ES-I3 (cell line): ENCODE measurements at regions not wholly inside any gene's neighbourhood (a gene's known extent, or its start where the extent isn't known, plus 50 kb on each side); places are given as distances from the start of the nearest gene placed in this dataset.

Experiments
- H3K36me3 ChIP-seq: 2 replicates; pipeline ENCODE4 v1.6.1; 2013; ENCODE audit warnings: mild to moderate bottlenecking, low read length, control low read depth, moderate library complexity; ENCODE audit not compliant: insufficient read depth
- H3K4me1 ChIP-seq: 2 replicates; pipeline ENCODE4 v1.6.1; 2013; ENCODE audit warnings: mild to moderate bottlenecking, control low read depth, low read length; ENCODE audit not compliant: insufficient read depth
- H3K9ac ChIP-seq: 2 replicates; pipeline ENCODE4 v1.6.1; 2013; ENCODE audit warnings: low read depth, mild to moderate bottlenecking, low read length, moderate library complexity
- H3K9me3 ChIP-seq: 2 replicates; pipeline ENCODE4 v1.6.1; 2013; ENCODE audit warnings: mild to moderate bottlenecking, low read length, moderate library complexity; ENCODE audit not compliant: control insufficient read depth, insufficient read depth

DNA sequence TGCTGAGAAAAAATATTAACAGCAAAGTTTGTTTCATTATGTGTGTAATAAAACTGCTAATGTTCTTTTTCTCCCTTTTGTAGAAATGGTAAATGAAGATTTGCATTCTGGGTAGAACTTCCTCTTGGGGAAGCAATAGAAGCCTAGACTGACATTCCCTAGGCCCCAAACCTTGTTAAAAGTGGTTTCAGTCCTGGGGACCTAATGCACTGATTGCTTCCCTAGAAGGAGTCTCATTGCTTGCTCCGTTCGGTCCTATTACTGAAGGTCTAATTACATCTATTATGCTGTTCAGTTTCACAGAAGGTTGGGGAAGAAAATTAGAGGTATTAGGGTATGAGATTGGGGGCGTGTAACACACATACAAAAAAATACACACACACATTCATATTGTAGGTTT is 893.8 kb downstream of the TLE4 start:
- H3K36me3 ChIP-seq: no peaks in the 10 kb centered on the region
- no peaks in the 10 kb centered on the region for H3K4me1 ChIP-seq
- no peak overlapping the region for H3K9ac ChIP-seq
- no peaks in the 10 kb centered on the region for H3K9me3 ChIP-seq

DNA sequence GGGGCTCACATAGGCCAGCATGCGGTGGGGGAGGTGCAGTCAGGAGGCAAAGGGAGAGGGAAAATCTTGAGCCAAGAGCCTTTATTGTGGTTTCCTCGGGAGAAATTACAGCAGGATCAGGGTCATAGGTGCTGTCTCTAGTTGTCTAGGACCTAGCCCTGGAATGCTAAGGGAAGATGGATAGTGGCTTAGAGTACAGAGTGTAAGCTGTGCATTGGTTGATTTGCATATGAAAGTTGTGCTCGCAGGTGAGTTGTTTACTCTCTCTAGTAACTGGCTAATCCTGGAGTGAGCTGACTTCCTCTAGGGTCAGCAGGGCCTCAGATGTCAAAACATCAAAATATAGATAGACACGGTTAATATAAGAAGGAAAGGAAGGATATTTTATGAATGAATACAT is 877.7 kb downstream of the TLE4 start:
- no peaks in the 10 kb centered on the region for H3K36me3 ChIP-seq
- no peaks in the 10 kb centered on the region for H3K9me3 ChIP-seq
- H3K4me1 ChIP-seq: no peaks in the 10 kb centered on the region
- H3K9ac ChIP-seq: no peak overlapping the region

DNA sequence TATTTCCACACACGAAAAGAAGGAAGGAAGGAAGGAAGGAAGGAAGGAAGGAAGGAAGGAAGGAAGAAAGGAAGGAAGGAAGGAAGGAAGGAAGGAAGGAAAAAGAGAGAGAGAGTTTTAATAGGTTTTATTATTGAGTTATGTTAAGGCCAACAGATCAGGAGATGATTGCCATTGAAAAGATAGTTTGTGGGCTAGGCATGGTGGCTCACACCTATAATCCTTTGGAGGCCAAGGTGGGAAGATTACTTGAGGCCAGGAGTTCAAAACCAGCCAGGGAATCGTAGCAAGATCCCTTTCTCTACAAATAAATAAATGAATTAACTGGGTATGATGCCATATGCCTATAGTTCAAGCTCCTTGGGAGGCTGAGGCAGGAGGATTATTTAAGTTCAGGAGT is 877.2 kb downstream of the TLE4 start:
- no peaks in the 10 kb centered on the region for H3K36me3 ChIP-seq
- no peak overlapping the region for H3K9ac ChIP-seq
- H3K4me1 ChIP-seq: no peaks in the 10 kb centered on the region
- no peaks in the 10 kb centered on the region for H3K9me3 ChIP-seq

DNA sequence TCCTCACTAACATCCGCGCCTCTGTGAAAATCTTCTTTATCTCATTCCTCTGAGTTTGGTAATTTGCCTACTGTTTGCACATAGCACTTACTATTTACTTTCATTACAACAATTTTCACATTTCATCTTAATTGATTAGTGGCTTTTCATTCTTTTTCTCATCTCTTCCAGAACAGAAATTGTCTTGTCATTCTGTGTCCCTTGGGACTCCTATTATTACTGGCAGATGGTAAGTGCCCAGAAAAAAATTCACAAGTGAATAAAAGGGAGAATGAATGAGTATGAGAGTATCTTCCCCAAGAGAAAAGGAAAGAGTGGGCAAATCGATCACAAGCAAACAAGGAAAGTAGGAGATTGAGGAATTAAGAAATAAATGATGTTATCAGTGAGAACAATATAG is 876.1 kb downstream of the TLE4 start:
- H3K9ac ChIP-seq: no peak overlapping the region
- no peaks in the 10 kb centered on the region for H3K4me1 ChIP-seq

DNA sequence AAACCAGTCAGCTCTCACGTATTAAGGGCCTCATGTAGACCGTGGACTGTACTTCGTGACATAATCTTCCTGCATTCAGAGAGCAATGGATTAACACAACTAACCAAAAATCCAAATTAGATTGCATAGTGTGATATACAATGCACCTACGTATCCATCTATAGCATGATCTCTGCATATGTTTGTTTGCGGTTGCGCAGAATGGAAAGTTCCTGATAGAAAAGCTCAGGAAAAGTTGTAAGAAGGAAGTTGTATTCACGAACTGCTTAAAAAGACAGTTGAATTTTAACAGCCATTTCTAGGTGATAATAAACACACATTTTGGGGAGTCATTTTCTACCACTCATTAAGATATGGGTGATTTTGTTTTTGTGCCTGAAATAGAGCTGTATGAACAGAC is 869.0 kb downstream of the TLE4 start:
- no peaks in the 10 kb centered on the region; the same call in 1 of the 2 replicates for H3K36me3 ChIP-seq
- no peak overlapping the region for H3K9ac ChIP-seq
- no peaks in the 10 kb centered on the region for H3K4me1 ChIP-seq
- no peaks in the 10 kb centered on the region for H3K9me3 ChIP-seq

More for the DNA sequence above, 876.1 kb downstream of the TLE4 start:
- no peaks in the 10 kb centered on the region for H3K9me3 ChIP-seq
- H3K36me3 ChIP-seq: no peaks in the 10 kb centered on the region

DNA sequence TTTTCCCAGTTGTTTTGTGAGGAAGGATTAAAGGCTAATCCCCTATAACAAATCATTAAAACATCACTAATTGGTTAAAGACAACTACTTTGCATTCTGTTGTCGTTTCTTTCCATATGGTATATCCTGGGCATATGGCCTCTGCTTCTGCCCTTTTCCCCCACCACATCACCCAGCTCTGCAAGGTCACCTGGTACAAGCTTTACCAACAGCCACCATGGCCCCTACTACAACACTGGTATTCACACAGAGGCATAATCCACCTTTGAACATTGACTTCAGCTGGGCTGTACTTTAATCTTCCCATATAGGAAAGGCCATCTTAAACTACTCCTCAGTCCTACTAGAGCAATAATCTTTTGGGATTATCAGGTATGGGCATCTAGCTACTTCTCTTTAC is 866.1 kb downstream of the TLE4 start:
- no peaks in the 10 kb centered on the region; the same call in 1 of the 2 replicates for H3K36me3 ChIP-seq
- no peaks in the 10 kb centered on the region for H3K9me3 ChIP-seq
- no peaks in the 10 kb centered on the region for H3K4me1 ChIP-seq
- H3K9ac ChIP-seq: no peak overlapping the region

DNA sequence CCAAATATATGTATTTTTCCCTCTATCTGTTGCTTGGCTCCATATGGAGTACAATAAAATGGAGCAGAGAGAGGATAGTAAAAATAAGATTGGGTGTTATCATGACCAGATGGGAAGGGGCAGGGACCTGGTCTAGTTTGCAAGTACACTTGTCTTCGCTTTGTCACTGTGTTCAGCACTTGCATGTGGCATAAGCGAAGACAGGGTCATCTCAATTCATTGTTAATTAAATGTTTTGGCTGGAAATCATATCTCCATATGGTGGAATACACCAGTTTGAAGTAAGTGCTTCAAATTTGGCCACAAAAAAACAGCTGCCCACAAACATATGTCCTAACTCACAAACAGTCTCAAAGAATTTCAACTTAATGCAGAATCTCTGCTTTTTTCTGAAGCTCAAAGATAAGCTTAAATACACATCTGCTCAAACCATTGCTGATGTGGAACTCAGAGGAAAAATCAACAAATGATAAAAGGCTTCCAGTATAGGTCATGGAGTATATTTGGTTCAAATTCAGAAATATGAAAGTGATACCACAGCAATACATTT is 865.4 kb downstream of the TLE4 start:
- no peaks in the 10 kb centered on the region for H3K9me3 ChIP-seq
- no peaks in the 10 kb centered on the region; the same call in 1 of the 2 replicates for H3K36me3 ChIP-seq
- no peaks in the 10 kb centered on the region for H3K4me1 ChIP-seq
- H3K9ac ChIP-seq: no peak overlapping the region

DNA sequence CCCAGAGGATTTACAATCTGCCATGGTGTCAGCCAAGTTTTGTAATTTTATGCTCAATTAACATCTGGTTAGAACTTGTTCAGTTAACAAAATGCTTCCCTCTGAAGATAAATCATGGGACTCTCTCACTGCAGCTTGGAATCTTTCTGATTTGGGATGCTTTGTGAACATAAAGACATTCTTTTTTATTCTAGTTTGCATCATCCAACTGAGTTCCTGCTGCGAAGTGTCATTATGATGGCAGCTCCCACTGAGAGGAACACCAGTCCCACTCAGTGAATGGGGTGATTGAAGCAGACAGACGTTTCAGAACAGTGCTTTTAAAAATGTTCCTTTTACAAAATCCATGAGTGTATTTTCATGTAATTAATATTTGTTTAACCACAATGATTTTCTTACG is 863.8 kb downstream of the TLE4 start:
- no peaks in the 10 kb centered on the region for H3K9me3 ChIP-seq
- H3K36me3 ChIP-seq: no peaks in the 10 kb centered on the region; the same call in 1 of the 2 replicates
- H3K9ac ChIP-seq: no peak overlapping the region
- H3K4me1 ChIP-seq: no peaks in the 10 kb centered on the region

DNA sequence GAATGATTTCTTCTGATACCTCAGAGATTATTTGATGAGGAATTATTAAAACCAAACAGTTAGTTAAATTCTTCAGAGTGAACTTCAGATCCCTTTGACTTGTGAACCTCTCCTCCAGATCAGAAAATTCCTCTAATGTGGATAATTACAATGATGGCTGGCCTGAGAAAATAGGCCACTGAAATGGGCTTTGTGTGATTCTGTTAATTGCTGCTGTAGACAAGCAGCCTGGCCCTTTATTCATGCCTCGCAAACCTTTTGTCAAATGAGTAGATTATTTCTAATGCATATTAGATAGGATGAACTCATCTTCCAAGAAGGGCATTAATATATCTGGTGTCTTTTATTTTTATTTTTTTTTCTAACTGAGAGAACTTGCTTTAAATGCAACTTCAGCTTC is 855.2 kb downstream of the TLE4 start:
- Histone ChIP-seq H3K9me3 (peaks cover 4% of the 10 kb centered on the region; the same call in 1 of the 2 replicates), H3K9ac (no peak overlapping the region), H3K36me3 (no peaks in the 10 kb centered on the region), H3K4me1 (no peaks in the 10 kb centered on the region)

DNA sequence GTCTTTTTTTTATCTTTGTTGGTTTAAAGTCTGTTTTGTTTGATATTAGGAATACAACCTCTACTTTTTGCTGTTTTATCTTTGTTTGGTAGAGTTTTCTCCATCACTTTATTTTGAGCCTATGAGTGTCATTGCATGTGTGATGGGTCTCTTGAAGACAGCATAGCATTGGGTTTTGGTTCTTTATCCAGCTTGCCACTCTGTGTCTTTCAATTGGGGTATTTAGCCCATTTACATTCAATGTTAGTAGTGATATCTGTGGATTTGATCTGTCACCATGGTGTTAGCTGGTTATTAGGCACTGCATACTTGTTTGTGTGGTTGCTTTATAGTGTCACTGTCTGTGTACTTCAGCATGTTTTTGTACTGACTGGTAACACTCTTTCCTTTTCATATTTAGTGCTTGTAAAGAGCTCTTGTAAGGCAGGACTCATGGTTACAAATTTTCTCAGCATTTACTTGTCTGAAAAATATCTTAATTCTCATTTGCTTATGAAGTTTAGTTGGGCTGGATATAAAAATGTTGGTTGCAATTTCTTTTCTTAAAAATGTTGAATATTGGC is 845.5 kb downstream of the TLE4 start:
- H3K4me1 ChIP-seq: no peaks in the 10 kb centered on the region
- no peaks in the 10 kb centered on the region for H3K36me3 ChIP-seq
- no peak overlapping the region for H3K9ac ChIP-seq
- peaks cover 7% of the 10 kb centered on the region for H3K9me3 ChIP-seq

DNA sequence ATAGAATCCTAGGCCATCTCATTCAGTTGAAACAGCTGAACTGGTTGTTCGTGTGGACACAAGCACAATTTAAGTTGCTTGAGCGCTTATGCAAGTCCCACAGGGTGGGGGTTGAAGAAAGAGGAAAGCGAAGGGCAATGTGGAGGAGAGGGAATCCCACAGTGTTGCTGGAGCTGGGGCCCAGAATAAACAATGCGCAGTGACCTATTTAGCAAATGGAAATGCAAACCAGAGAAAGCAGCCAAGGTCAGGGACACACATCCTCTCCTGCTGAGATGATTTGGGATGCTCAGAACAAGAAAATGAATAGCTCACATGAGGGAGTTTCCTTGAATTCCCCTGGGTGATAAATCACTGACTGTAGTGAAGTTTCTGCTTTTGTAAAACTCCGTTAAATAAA is 838.3 kb downstream of the TLE4 start:
- no peak overlapping the region for H3K9ac ChIP-seq
- peaks cover 14% of the 10 kb centered on the region for H3K4me1 ChIP-seq

DNA sequence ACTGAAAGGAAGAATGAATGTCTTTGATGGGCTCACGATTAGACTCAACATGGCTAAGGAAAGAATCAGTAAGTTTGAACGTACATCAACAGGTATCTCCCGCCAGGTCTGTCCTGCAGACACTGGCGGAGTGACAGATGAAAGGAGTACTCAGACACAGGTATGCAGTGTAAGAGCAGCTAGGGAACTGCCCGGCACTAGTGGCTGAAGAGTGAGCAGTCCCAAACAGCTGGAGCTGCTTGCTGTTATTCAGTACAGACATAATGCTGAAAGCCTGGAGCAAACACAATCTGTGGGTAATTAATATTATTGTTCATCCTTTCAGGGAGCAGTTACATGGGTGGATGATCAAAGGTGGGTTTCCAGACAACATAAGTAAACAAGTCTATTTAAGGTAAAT is 835.5 kb downstream of the TLE4 start:
- H3K9ac ChIP-seq: no peak overlapping the region
- peaks cover 14% of the 10 kb centered on the region for H3K4me1 ChIP-seq
- no peaks in the 10 kb centered on the region for H3K36me3 ChIP-seq
- H3K9me3 ChIP-seq: peaks cover 2% of the 10 kb centered on the region

More for the DNA sequence above, 838.3 kb downstream of the TLE4 start:
- no peaks in the 10 kb centered on the region for H3K36me3 ChIP-seq
- peaks cover 2% of the 10 kb centered on the region for H3K9me3 ChIP-seq

DNA sequence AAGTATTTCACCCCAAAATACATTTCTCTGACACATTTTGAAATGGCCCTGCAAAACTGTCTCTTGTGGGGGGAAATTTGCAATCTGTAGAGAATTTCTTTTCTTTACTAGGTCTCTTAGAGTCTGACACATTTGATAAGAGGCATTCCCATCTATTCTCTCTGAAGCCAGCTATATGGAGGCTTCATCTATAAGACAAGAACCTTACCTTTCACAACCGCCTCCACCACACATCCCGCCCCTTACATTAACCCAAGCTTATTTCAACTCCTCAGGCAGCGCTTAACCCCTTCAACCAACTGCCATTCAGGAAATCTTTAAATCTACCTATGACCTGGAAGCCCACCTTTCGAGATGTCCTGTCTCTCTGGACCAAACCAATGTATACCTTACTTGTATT is 829.5 kb downstream of the TLE4 start:
- no peak overlapping the region for H3K9ac ChIP-seq

DNA sequence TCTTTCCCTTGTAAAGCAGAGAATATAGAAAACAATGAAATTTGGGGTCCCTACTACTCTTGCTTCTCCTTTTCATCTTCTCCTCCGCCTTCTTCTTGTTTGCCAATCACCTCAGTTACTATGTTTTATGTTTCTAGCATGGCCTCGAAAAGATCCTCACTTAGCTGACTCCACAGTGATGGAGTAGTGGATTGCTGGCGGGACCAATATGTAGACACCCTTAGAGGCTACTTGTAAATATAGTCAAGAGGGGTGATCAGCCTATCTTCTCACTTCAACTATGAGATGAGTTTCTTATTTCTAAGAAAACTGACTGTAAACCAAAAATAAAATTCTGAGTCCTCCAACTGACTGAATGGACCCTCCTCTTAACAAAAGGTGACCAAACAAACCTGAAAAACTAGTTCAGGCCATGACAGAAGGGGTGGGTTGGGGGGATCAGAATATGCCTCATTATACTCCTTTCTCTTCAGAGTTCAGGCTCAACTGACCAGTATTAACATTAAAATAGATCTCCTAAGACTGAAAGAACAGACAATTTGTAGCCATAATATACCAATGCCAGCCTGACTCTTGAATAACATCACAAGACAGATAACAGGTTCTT is 829.0 kb downstream of the TLE4 start:
- no peaks in the 10 kb centered on the region for H3K36me3 ChIP-seq
- H3K9ac ChIP-seq: no peak overlapping the region
- peaks cover 2% of the 10 kb centered on the region; the same call in 1 of the 2 replicates for H3K9me3 ChIP-seq
- H3K4me1 ChIP-seq: peaks cover 5% of the 10 kb centered on the region; the same call in 1 of the 2 replicates

More for the DNA sequence above, 829.5 kb downstream of the TLE4 start:
- Histone ChIP-seq H3K36me3 (no peaks in the 10 kb centered on the region), H3K4me1 (peaks cover 5% of the 10 kb centered on the region; the same call in 1 of the 2 replicates), H3K9me3 (peaks cover 2% of the 10 kb centered on the region; the same call in 1 of the 2 replicates)

DNA sequence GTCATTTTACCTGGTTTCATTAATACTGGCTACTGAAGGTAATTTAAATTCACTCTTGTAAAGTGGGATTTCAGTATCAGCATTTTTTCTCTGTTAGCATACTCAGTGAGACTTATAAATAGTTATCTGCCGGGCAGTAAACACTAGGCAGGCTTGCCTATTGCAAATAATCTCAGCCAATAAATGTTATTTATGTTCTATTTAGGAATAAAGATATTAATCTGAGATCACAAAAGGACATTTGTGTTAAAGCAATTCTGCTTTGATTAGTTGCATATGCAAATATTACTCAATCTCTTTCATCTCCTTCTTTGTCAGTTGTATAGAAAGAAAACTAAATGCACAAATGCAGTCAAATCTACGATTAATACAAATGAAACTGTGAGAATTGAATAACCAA is 827.8 kb downstream of the TLE4 start:
- Histone ChIP-seq H3K36me3 (no peaks in the 10 kb centered on the region), H3K9ac (no peak overlapping the region)

More for the DNA sequence above, 827.8 kb downstream of the TLE4 start:
- Histone ChIP-seq H3K9me3 (no peaks in the 10 kb centered on the region), H3K4me1 (peaks cover 5% of the 10 kb centered on the region; the same call in 1 of the 2 replicates)
